Keratinocyte (primary cell): ENCODE measurements at regions not wholly inside any gene's neighbourhood (a gene's known extent, or its start where the extent isn't known, plus 50 kb on each side); places are given as distances from the start of the nearest gene placed in this dataset.

Experiments used
- DNase-seq: peaks from one replicate; pipeline ENCODE4 v3.0.0-alpha.2; 2011; ENCODE audit warnings: low read depth, missing footprints, low spot score
- FAIRE-seq: peaks from 2 replicates; lab custom pipeline; 2011; peaks lifted over from hg19 to GRCh38; lab: Jason Lieb, UNC
- H2AFZ ChIP-seq: 2 replicates; pipeline ENCODE4 v1.6.0; 2012; ENCODE audit warnings: low read length, control low read depth, inconsistent platforms; ENCODE audit not compliant: control insufficient read depth
- H3K27ac ChIP-seq: 2 replicates; pipeline ENCODE4 v1.5.1; 2011; ENCODE audit warnings: low read length; ENCODE audit not compliant: control insufficient read depth, insufficient read depth
- H3K27me3 ChIP-seq: 3 replicates; pipeline ENCODE4 v1.6.0; 2011; ENCODE audit warnings: low read length; ENCODE audit not compliant: control insufficient read depth, insufficient read depth; ENCODE audit errors: extremely low read depth
- H3K36me3 ChIP-seq, 2 experiments: 2 replicates in 1 of 2; 3 replicates in 1 of 2; pipeline ENCODE4 v1.5.1; 2011; ENCODE audit warnings: low read length in 2 of 2, mild to moderate bottlenecking in 1 of 2; ENCODE audit not compliant: control insufficient read depth in 2 of 2, insufficient read depth in 2 of 2; ENCODE audit errors: extremely low read depth in 1 of 2
- H3K4me1 ChIP-seq: 3 replicates; pipeline ENCODE4 v1.5.1; 2011; ENCODE audit warnings: low read length; ENCODE audit not compliant: control insufficient read depth, insufficient read depth; ENCODE audit errors: extremely low read depth
- H3K4me2 ChIP-seq: 3 replicates; pipeline ENCODE4 v1.6.0; 2011; ENCODE audit warnings: low read depth, low read length; ENCODE audit not compliant: control insufficient read depth, insufficient read depth; ENCODE audit errors: extremely low read depth
- H3K4me3 ChIP-seq, 3 experiments: fragments of 200-600 bp in 1 of 3; sonication (generic) in 1 of 3; 2 replicates in 2 of 3; 3 replicates in 1 of 3; pipeline ENCODE4 v1.5.1; 2011 to 2016; ENCODE audit warnings: low read length in 3 of 3, mild to moderate bottlenecking in 3 of 3, control low read depth in 2 of 3, inconsistent platforms in 1 of 3, low read depth in 1 of 3, mixed read lengths in 1 of 3, mixed run types in 1 of 3, moderate library complexity in 1 of 3; ENCODE audit not compliant: control insufficient read depth in 2 of 3, insufficient read depth in 2 of 3; ENCODE audit errors: extremely low read depth in 1 of 3
- H3K79me2 ChIP-seq: 2 replicates; pipeline ENCODE4 v1.6.0; 2012; ENCODE audit warnings: low read length; ENCODE audit not compliant: control insufficient read depth, insufficient read depth
- H3K9ac ChIP-seq: 3 replicates; pipeline ENCODE4 v1.6.0; 2011; ENCODE audit warnings: low read length; ENCODE audit not compliant: control insufficient read depth, insufficient read depth; ENCODE audit errors: extremely low read depth
- H3K9me1 ChIP-seq: 3 replicates; pipeline ENCODE4 v1.6.0; 2011; ENCODE audit warnings: low read length; ENCODE audit not compliant: control insufficient read depth, insufficient read depth; ENCODE audit errors: extremely low read depth
- H3K9me3 ChIP-seq: 2 replicates; pipeline ENCODE4 v1.5.1; 2012; ENCODE audit warnings: low read depth, low read length; ENCODE audit not compliant: control insufficient read depth
- H4K20me1 ChIP-seq: 3 replicates; pipeline ENCODE4 v1.6.0; 2011; ENCODE audit warnings: low read length; ENCODE audit not compliant: control insufficient read depth, insufficient read depth; ENCODE audit errors: extremely low read depth
- EZH2 ChIP-seq: IDR thresholded peaks from one replicate; pipeline ENCODE4 v1.6.1; 2012; ENCODE audit warnings: inconsistent platforms, mild to moderate bottlenecking, low read length, moderate library complexity
- dilution Hi-C: fragments of 300-500 bp; cut with MboI; formaldehyde crosslinking; loops from one replicate; pipeline ENCODE4 v1.7.0; 2020; ENCODE audit warnings: low sequenced_read_pairs; ENCODE audit not compliant: extremely low pct_ligation_motif_present
- TF ChIP-seq, protein P1 (sequence below), 3 experiments: IDR thresholded peaks in 1 of 3; conservative IDR thresholded peaks in 1 of 3; optimal IDR thresholded peaks in 1 of 3; 2 replicates in 2 of 3; 3 replicates in 1 of 3; pipeline versions ENCODE3 to v1.5.1; 2011; ENCODE audit warnings: low read length in 3 of 3, mild to moderate bottlenecking in 3 of 3, moderate library complexity in 2 of 3, control low read depth in 1 of 3, inconsistent platforms in 1 of 3; ENCODE audit not compliant: insufficient read depth in 2 of 3; ENCODE audit errors: extremely low read depth in 1 of 3

DNA sequence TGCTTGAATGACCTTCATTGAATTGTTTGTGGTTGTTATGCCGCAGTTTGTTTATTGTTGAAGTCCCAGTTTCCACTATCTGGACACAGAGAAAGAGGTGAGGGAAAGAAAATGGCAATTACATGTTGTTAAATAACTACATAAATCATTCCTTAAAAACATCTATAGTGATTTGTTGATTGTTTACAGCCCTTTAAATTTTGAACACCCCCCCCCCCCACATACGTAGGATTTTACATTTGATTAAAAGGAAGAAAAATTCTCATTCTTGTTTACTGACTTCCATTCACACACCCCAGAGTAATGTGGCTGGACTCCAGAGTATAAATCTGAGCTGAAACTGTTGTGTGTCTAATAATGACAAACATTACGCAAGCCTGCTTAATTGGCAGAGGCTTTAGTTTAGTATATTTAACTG, 87.1 kb upstream of the FAM174A start:
- no peaks in the 10 kb centered on the region for H3K36me3 ChIP-seq
- H3K9me1 ChIP-seq: no peaks in the 10 kb centered on the region
- DNase-seq (no peak), FAIRE-seq (no peak)
- no peak overlapping the region for H3K4me2 ChIP-seq
- no peaks in the 10 kb centered on the region for H3K79me2 ChIP-seq
- H3K27me3 ChIP-seq: no peaks in the 10 kb centered on the region
- H3K9ac ChIP-seq: no peak overlapping the region
- H3K27ac ChIP-seq: no peak overlapping the region
- H2AFZ ChIP-seq: no peak overlapping the region
- H3K4me3 ChIP-seq: no peak overlapping the region
- no peaks in the 10 kb centered on the region for H3K4me1 ChIP-seq
- no peaks in the 10 kb centered on the region for H4K20me1 ChIP-seq
- dilution Hi-C loops: no loop called here
- H3K9me3 ChIP-seq: no peaks in the 10 kb centered on the region
- no peak for TF ChIP-seq EZH2
- TF ChIP-seq, protein P1, sequence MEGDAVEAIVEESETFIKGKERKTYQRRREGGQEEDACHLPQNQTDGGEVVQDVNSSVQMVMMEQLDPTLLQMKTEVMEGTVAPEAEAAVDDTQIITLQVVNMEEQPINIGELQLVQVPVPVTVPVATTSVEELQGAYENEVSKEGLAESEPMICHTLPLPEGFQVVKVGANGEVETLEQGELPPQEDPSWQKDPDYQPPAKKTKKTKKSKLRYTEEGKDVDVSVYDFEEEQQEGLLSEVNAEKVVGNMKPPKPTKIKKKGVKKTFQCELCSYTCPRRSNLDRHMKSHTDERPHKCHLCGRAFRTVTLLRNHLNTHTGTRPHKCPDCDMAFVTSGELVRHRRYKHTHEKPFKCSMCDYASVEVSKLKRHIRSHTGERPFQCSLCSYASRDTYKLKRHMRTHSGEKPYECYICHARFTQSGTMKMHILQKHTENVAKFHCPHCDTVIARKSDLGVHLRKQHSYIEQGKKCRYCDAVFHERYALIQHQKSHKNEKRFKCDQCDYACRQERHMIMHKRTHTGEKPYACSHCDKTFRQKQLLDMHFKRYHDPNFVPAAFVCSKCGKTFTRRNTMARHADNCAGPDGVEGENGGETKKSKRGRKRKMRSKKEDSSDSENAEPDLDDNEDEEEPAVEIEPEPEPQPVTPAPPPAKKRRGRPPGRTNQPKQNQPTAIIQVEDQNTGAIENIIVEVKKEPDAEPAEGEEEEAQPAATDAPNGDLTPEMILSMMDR (optimal IDR thresholded peaks at IDR 0.05 in 1 of 3, IDR thresholded peaks at IDR 0.05 in 1 of 3, conservative IDR thresholded peaks at IDR 0.05 in 1 of 3; ENCODE audit: extremely low read depth in 1 of 3, insufficient read depth in 2 of 3, low read length in 3 of 3): no peak

DNA sequence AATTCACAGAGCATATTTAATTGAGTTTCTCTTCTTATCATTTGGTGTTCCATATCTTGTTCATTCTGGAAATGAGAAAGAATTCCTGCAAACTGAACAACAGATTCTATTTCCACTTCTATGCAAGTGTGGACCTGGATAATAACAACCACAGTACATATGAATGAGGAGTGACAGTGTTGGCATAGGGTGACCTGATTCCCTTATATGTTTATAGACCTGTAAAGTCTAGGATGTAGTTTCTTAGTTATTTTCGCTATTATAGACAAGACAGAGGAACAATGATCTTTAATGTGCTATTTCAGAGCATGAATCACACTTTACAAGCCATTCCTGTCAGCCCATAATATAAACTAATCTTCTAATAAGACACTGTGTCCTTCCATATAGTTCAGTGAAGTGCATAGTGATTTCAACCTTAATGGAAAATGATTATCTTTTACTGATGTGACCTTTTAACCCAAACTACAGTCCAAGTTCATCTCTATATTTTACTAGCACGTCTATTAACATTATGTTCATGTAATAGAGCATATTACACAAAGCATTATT, 88.2 kb upstream of the FAM174A start:
- Histone ChIP-seq H3K36me3 (no peaks in the 10 kb centered on the region), H3K27ac (no peak overlapping the region), H3K79me2 (no peaks in the 10 kb centered on the region), H4K20me1 (no peaks in the 10 kb centered on the region), H3K27me3 (no peaks in the 10 kb centered on the region), H3K4me2 (no peak overlapping the region), H3K9ac (no peak overlapping the region), H3K9me1 (no peaks in the 10 kb centered on the region), H3K9me3 (no peaks in the 10 kb centered on the region), H3K4me3 (no peak overlapping the region), H2AFZ (no peak overlapping the region), H3K4me1 (no peaks in the 10 kb centered on the region)
- FAIRE-seq (no peak), DNase-seq (no peak)
- dilution Hi-C loops: no loop called here
- TF ChIP-seq, protein P1 (optimal IDR thresholded peaks at IDR 0.05 in 1 of 3, IDR thresholded peaks at IDR 0.05 in 1 of 3, conservative IDR thresholded peaks at IDR 0.05 in 1 of 3; ENCODE audit: extremely low read depth in 1 of 3, insufficient read depth in 2 of 3, low read length in 3 of 3): no peak
- TF ChIP-seq EZH2: no peak
